Stimulated activated CD4-positive, alpha-beta T cell treated with anti-CD3 and anti-CD28 coated beads, Interleukin-1b, Interleukin-23, amount 100 ng/mL, for 48 hours (primary cell): ENCODE measurements at regions not wholly inside any gene's neighbourhood (a gene's known extent, or its start where the extent isn't known, plus 50 kb on each side); places are given as distances from the start of the nearest gene placed in this dataset.
"Not testable (repeated sequence)": the region's sequence is repeated elsewhere in the genome, so short reads cannot be mapped to it uniquely, and the experiment has no call there.

Experiments
- DNase-seq: peaks from one replicate; pipeline ENCODE4 v3.0.0-alpha.2; 2020

GRCh38 chr12:90246688-90247087 is 538.0 kb upstream of the ATP2B1 start:
- no peak for DNase-seq

GRCh38 chr12:90245391-90245790 is 536.8 kb upstream of the ATP2B1 start:
- DNase-seq: no peak

GRCh38 chr12:90244232-90244631 is 535.6 kb upstream of the ATP2B1 start:
- DNase-seq: no peak

- no peak for DNase-seq
Measured at GRCh38 chr12:90243211-90243610, 534.6 kb upstream of the ATP2B1 start.

- DNase-seq: no peak
Measured at GRCh38 chr12:90239732-90240260, 531.2 kb upstream of the ATP2B1 start.

GRCh38 chr12:90238663-90239271 is 530.1 kb upstream of the ATP2B1 start:
- DNase-seq: no peak

- no peak for DNase-seq
Measured at GRCh38 chr12:90237841-90238240, 529.2 kb upstream of the ATP2B1 start.

GRCh38 chr12:90235642-90236041 is 527.0 kb upstream of the ATP2B1 start:
- no peak for DNase-seq

GRCh38 chr12:90234472-90234871 is 525.8 kb upstream of the ATP2B1 start:
- no peak for DNase-seq

GRCh38 chr12:90233168-90234100 is 524.8 kb upstream of the ATP2B1 start:
- no peak for DNase-seq

GRCh38 chr12:90229407-90230170 is 521.0 kb upstream of the ATP2B1 start:
- no peak for DNase-seq

- no peak for DNase-seq
Measured at GRCh38 chr12:90226211-90226610, 517.6 kb upstream of the ATP2B1 start.

GRCh38 chr12:90216815-90217214 is 508.2 kb upstream of the ATP2B1 start:
- DNase-seq: no peak

- DNase-seq: no peak
Measured at GRCh38 chr12:90216020-90216552, 507.4 kb upstream of the ATP2B1 start.

- no peak for DNase-seq
Measured at GRCh38 chr12:90211017-90211416, 502.4 kb upstream of the ATP2B1 start.

GRCh38 chr12:90209029-90209428 is 500.4 kb upstream of the ATP2B1 start:
- DNase-seq: no peak

- DNase-seq: not testable (repeated sequence)
Measured at GRCh38 chr12:90208379-90208778, 499.7 kb upstream of the ATP2B1 start.

GRCh38 chr12:90207799-90208198 is 499.2 kb upstream of the ATP2B1 start:
- DNase-seq: no peak

GRCh38 chr12:90205165-90205564 is 496.5 kb upstream of the ATP2B1 start:
- no peak for DNase-seq

GRCh38 chr12:90203556-90203955 is 494.9 kb upstream of the ATP2B1 start:
- DNase-seq: no peak

GRCh38 chr12:90199006-90199405 is 490.4 kb upstream of the ATP2B1 start:
- DNase-seq: no peak

GRCh38 chr12:90193500-90193899 is 484.9 kb upstream of the ATP2B1 start:
- no peak for DNase-seq

GRCh38 chr12:90188857-90189256 is 480.2 kb upstream of the ATP2B1 start:
- no peak for DNase-seq
